NCI-H82 (cell line): ENCODE measurements at regions not wholly inside any gene's neighbourhood (a gene's known extent, or its start where the extent isn't known, plus 50 kb on each side); places are given as distances from the start of the nearest gene placed in this dataset.
"Not testable (repeated sequence)": the region's sequence is repeated elsewhere in the genome, so short reads cannot be mapped to it uniquely, and the experiment has no call there.

Source experiments
- DNase-seq: peaks from one replicate; lab custom pipeline; 2025; lab: John Stamatoyannopoulos, UW

DNA sequence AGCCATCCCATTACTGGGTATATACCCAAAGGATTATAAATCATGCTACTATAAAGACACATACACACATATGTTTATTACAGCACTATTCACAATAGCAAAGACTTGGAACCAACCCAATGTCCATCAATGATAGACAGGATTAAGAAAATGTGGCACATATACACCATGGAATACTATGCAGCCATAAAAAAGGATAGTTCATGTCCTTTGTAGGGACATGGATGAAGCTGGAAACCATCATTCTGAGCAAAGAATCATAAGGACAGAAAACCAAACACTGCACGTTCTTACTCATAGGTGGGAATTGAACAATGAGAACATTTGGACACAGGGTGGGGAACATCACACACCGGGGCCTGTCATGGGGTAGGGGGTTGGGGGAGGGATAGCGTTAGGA is 60.3 kb upstream of the NMU start:
- DNase-seq, result not testable (repeated sequence)

DNA sequence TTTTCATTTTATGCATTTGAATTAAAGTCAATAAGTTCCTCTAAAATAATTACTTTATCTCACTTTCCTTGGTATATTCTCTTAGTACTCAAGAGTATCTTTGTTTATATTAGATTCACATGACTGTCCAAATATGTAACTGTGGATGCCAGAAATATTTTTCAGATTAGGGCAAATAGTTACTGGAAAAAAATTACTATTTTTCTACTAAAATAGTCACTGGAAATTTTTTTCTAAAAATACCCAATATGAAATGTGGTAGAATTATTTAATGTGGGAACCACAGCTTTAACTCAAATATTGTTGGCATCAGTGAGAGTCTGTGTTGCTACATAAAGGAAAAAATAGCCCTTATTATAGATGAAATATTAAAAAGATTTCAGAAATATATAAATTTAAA is 70.4 kb upstream of the NMU start:
- no peak for DNase-seq

DNA sequence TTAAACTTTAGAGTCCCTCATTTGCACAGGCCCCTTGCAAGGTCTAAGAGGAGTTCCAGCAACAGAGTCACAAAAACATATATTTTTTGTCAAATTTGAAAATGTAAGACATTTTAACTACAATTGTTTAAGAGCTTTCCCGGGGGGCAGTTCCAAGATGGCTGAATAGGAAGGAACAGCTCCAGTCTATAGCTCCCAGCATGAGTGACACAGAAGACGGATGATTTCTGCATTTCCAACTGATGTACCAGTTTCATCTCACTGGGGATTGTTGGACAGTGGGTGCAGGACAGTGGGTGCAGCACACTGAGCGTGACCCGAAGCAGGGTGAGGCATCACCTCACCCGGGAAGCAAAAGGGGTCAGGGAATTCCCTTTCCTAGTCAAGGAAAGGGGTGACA is 71.4 kb upstream of the NMU start:
- DNase-seq, result no peak

DNA sequence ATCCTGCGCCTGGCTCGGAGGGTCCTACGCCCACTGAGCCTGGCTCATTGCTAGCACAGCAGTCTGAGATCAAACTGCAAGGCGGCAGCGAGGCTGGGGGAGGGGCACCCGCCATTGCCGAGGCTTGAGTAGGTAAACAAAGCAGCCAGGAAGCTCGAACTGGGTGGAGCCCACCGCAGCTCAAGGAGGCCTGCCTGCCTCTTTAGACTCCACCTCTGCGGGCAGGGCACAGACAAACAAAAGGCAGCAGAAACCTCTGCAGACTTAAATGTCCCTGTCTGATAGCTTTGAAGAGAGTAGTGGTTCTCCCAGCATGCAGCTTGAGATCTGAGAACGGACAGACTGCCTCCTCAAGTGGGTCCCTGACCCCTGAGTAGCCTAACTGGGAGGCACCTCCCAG is 71.9 kb upstream of the NMU start:
- DNase-seq, result not testable (repeated sequence)

DNA sequence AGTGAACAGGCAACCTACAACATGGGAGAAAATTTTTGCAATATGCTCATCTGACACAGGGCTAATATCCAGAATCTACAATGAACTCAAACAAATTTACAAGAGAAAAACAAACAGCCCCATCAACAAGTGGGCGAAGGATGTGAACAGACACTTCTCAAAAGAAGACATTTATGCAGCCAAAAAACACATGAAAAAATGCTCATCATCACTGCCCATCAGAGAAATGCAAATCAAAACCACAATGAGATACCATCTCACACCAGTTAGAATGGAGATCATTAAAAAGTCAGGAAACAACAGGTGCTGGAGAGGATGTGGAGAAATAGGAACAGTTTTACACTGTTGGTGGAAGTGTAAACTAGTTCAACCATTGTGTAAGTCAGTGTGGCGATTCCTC is 76.7 kb upstream of the NMU start:
- DNase-seq, result not testable (repeated sequence)

DNA sequence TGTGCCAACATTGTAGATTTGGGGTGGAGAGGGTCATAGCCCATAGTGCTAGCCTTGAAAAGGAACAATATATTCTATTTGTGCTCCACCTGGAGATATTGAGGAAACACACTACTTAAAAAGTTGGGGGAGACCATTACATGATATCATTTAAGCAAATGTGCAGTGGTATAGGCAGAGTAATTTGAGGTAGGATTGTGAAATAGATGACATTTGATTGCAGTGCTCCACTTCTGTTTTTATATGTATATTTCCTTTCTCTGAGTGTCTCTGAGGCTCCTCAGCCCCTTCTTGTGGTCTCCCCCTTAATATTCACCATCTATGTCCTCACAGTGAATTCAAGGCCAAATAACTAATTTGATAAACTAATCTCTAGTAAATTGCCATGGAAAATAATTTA is 85.6 kb upstream of the NMU start:
- no peak for DNase-seq

DNA sequence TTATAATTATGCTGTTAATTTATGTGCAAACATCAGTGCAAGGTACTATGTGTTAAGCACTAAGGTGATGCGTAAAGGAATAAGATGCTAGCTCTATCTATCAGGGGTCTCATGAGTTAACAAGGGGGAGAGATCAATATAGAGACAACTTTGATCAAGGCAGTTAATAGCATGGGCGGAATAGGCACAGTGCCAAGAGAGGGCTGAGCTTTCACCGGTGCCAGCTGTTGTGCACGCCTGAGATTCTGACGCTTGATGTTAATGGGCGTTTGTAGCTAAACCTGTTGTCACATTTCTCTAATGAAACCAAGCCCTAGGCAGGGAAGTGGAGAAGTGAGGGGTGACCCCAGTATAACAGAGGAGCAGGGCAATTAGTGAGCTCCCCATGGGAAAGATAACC is 86.0 kb upstream of the NMU start:
- DNase-seq, result peak; percentile 80

DNA sequence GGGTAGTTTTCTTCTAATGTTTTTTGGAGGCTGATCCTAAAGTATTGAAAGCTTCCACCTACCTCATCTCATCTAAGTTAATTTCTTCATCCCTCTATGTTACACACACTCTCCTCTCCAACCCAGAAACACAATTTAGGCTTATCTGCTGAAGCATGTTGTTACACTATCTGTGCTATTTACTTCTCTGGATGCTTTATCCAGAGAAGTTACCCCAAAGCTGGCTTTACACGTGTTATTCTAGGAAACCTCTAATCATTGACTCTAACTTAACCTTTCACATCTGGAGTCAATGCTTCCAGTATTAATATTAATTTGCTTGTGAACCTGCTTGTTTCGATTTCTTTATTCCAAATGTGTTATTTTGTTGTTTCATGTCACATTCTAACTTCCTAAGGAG is 87.3 kb upstream of the NMU start:
- no peak for DNase-seq

DNA sequence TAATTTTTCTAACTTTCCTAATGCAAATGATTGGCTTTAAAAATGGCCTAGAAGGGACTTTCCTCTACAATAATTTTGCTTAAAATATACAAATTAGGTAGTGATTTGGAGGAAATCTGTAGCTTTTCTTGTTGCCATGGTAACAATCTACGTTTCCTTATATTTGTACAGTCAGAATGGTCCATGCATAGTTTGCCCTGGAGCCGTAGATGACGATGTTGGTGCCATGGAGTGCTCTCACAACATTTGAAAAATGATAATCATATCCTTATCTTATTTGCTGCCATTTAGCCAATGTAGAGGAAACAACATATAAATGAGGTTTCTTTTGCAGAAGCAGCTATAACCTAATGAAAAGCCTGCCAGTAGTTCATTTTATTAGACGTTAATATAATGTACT is 89.0 kb upstream of the NMU start:
- DNase-seq, result no peak

DNA sequence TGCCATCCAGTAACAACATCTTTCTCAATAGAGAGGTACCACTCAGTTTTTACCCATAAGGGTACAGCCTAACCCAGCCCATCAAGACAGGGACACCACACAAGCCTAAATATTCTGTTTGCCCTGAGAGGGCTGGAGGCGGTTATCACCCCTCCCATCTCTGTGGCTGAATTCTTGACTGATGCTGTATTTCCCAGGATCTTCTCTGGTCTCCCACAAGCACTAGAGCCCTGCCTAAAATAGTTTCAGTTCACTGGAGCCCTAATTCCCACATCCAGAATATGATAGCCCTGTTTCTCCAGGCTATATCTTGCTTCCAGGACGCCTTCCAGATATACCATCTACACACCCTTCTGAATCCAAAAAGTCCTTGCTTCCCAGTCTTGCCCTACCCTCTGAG is 91.6 kb upstream of the NMU start:
- no peak for DNase-seq

DNA sequence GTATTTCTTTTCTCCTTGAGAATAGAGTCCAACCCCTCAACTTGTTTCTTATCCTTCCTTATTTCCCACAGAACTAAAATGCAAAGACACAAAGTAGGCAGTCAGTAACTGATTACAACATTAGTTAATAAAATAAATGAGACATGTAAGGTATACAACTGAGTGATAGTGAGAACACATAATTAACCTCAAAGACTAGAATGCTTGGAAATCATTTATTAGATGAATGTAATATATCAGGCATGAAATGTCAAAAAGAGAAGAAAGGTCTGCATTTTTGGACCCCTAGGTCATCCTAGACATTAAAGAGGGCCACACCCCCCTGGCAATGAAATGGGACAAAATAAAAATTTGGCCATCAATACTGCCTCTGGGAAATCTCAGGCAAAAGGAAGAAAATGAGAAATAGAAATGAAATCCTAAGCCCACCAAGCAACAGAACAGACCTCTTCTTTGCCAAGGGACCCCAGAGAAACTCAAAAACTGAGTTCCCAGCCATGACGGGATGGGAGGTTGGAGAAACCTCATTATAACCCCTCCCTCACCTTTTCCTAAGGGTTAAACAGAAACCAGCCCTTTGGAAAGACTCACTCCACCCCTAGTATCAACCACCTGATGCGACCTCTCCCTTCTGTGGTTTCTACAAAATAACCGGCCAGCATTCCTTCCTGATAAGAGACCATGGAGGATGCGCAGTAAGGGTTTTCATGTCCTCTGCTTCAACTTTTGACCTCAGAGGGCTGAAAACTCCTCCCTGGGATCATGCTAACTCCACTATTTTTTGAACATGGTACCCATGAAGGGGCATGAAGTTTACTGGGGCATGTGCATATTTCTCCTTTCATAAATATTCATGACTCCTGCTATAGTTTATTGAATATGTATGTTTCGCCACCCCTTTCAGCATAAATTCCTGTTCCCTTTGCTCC is 90.0 kb upstream of the EXOC1L start:
- no peak for DNase-seq

DNA sequence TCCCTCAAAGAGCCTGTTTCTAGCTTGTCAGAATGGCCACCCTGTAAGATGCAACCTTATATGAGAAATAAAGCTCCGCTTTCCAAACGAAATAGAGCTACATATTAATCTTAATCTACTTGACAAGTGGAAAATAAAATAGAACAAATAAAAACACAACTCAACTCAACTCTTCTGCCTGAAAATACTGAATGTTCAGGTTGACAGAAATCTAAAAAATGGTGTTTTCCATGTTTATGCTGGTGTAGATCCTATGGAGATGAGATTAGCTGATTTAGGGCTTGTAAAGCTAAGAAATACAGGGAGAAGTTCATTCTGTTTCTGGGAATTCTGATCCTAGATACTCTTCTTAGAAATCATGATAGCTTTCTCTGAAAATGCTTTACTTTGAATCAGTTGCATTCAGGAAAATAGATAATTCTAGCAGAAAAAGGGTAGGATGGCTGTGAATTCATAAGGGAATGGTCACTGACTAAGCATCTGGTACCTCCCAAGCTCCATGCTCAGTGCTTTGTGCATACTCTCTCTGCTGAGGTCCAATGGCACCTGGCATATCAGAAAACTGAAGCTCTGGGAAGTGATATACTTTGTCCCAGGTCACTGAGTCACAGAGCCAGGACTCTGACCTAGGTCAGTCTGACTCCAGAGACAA is 89.2 kb upstream of the EXOC1L start:
- DNase-seq, result no peak

DNA sequence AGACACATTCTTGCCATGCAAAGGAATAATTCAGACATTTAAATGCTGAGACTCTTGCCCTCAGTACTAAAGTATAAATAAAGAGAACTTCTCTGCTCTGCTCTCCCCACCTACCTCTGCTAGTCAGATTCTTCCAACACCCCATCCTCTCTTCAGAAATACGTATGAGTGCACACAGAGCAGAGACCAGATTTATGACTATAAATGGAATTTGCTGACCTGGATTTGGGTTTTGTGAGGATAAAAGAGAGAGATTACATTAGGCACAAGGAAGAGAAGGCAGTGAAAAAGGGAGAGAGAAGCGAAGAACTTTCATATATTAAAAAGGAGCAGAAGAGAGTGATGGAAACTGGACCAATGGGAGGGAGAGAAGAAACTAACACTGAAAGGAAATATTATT is 87.6 kb upstream of the EXOC1L start:
- DNase-seq, result no peak

DNA sequence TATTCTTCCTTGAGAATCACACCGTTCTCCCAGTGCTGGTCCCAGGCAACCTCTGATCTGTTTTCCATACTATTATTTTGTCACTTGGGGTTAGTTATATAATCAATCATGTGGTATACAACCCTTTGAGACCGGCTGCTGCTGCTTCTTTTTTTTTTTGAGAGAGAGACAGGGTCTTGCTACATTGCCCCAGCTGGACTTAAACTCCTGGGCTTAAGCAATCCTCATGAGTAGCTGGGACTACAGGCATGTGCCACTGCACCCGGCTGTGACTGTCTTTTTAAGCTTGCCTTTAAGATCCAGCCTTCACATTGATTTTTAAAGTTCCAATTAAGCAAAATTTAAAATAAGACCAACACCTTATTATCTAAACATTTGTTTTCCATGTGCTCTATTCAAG is 86.7 kb upstream of the EXOC1L start:
- DNase-seq, result no peak

DNA sequence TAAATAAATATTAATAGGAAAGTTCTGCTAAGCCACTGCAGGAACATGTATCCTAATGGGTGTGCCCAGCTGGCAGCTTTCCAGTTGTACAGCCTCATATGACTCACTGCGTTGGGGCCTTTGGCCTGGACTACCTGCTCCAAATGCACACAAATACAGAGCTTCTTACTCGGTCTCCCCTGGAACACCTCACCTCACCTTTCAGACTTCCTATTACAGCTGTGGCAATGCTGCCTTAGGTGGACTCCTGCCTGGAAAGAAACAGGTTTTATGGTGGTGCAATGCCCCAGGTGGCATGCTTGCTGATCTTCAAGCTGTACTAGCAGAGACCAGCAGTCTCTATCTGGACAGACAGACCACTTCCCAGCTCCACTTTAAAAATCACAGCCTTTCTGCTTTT is 85.7 kb upstream of the EXOC1L start:
- DNase-seq, result no peak

DNA sequence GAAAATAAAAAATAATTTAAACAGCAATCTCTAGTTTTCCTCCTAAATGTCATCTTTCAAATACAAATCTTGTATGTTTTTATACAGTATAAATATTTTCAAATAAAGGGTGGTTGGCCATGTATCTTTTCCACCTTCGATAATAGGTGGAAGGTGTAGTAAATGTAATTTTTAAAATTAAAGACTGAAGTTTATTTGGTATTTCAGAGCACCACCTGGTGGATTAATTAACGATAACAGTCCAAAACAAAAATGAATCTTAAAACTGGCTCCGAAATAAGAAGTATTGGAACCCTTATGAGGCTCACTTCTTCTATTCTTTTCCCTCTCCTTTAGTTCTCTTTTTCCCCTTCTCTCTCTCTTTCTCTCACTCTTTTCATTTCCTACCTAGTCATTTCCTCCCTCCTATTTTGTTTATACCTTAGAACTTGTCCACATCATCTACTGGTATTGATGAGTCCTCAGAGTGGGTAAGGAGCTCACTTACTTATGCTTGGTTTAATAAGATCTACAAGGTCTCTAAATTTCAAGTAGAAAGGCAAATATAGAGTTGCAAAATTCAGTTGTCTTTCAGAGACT is 82.9 kb upstream of the EXOC1L start:
- DNase-seq, result peak; percentile 3

DNA sequence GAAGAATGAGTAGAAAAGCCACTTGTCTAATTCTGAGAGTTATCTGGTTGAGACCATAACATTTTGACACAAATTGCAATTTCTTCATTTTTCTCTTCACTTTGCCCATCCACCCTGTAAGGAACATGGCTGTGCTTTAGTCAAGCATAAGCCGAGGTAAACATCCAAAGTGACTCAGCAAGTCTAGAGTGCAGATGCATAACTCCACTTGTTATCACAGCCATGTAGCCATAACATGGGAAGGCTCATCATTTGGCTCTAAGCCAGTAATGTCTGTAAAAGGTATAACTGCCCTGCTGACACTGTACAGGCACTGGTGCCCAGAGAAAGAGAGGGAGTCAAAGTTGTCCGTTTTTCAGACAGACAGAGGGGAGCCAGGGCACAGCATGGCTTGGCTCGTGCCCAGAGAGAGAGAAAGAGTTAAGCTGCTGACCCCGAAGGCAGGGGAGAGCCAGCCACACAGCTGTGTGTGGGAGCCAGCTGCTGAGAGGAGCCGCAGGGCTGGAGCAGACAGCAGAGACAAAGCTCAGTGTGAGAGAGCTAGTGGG is 76.9 kb upstream of the EXOC1L start:
- DNase-seq, result peak; percentile 56

DNA sequence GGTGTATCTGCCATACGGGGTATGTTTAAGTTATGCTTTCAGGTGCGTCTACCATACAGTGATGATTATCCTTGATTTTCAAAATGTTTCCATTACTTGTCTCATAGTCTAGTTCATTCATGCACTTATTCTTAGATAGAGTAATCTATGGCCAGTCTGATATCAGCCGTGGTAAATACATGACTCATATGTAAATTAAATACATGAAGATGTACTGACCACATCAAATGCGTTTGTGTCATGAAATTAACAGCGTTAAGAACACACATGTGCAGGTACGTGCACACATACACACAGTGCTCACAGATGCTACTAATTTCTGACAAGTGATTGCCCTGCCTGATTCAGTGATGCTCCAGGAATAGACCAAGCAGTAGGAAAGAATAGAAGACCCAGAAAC is 75.2 kb upstream of the EXOC1L start:
- DNase-seq, result no peak

DNA sequence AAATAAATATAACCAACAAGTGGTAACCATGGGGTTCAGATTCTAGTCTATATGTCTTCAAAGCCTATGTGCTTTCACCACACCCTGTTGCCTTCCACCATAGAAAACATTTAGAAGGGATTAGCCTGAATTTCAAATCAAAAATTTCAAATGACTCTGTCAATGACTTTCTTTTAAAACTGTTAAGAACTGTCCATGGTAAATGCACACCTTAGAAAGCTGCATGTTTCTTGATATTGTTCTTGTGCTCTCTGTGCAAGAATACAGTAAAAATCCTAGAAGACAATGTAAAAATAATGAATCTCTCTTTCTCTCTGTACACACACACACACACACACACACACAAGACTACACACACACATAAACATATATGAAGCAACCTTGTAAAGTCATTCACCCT is 74.6 kb upstream of the EXOC1L start:
- DNase-seq, result no peak

DNA sequence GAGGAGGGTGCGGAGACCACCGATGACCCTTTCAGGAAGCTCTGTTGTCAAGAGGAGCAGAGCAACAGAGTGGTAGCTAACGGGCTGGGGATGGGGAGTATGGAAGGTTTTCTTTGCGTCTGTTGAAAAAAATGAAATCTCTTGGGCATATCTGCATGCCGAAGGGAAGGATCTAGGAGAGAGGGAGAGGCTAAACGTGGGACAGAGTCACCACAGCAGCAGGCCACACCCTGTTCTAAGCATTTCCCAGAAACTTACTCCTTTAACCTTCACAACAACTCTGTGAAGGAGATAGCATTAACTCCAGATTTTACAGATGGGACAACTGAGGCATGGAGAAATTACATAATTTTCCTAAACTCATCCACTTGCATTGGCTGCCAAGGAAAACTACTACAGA is 71.8 kb upstream of the EXOC1L start:
- no peak for DNase-seq

DNA sequence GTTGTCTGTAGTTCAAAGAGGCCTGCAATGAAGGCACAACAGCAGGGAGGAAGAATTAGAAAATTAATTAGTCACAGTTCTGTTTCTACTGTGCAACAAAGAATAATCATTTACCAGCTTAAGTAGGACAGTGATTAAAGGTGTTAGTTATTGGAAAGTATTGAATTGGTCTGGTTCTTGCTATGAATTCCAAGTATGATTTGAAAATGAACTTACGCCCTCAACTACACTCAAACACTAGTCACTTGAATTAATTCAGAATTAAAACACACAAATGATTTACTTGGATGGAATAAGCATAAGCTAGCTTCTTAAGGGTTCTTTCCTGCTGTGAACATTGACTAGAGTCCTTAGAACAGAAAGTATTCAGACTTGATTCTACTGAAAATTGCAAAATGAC is 69.9 kb upstream of the EXOC1L start:
- DNase-seq, result no peak

DNA sequence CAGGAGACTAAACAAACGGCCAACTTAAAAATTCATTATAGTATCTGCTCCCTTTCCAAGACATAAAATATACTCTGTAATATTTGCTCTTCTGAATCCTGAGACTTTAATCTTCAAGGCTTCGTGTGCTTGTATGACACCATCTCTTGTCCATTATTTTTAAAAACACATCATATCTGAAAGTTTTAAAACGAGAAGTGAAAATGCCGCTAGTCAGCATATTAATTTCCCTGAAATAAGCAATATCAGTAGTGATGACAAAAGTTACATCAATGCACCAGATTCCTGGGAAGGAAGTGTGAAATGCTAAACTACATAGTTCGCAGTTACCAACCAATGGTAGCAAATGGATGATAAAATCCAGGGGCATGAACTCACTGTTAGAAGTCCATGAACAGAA is 66.8 kb upstream of the EXOC1L start:
- DNase-seq, result no peak

DNA sequence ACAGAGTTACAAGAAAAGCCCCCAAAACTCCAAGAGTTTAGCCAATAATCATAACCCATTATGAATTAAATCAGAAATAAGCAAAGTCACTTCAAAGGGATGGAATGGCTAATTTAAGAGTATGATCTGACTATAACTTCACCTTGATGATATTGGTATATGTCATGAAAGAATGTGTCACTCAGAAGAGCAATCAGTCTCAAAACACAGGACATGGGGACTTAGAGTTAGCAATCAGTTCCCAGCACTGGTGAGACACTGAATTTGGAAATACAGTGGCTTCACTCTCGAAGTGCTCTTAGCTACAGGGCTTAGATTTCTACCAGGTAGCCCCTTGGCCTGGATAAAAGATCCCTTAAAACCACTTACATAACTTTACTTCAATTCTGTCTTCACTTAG is 65.7 kb upstream of the EXOC1L start:
- DNase-seq, result no peak
